ENCODE measurements at regions not wholly inside any gene's neighbourhood (a gene's known extent, or its start where the extent isn't known, plus 50 kb on each side); places are given as distances from the start of the nearest gene placed in this dataset.

- TF ChIP-seq CTCF (IDR thresholded peaks at IDR 0.05; ENCODE audit: extremely low read depth in 1 of 2, insufficient read depth in 1 of 2, low read depth in 1 of 2, low read length in 2 of 2) (no peak), MAX (IDR thresholded peaks at IDR 0.05; ENCODE audit: insufficient read depth, insufficient read length) (no peak), EZH2 (IDR thresholded peaks at IDR 0.05; ENCODE audit: borderline replicate concordance, low read depth, low read length, severe bottlenecking) (no peak), POLR2A (IDR thresholded peaks at IDR 0.05; ENCODE audit: low read depth, low read length) (no peak), FOS (IDR thresholded peaks at IDR 0.05; ENCODE audit: borderline replicate concordance, insufficient read depth, low read length) (no peak)
These were observed 126.2 kb downstream of the NUP35 start for GRCh38 chr2:183250472-183250871.

Data from endothelial cell of umbilical vein (primary cell).